ENCODE measurements at regions not wholly inside any gene's neighbourhood (a gene's known extent, or its start where the extent isn't known, plus 50 kb on each side); places are given as distances from the start of the nearest gene placed in this dataset.

DNA sequence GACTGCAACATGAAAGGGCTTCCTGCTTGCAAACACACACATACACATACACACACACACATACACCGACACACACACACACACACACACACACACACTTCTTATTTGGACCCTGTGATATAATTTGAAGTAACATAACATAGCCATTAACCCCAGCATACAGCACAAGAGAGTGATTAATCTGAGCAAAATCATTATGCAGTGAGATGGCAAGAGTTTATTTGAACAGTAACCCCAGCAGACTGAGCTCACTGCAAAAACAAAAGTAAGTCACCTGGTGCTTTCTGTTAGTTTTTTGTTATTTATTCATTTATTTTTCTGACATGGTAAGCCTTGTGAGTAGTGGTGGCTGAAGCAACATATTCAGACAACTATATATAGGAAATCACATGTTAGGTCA lies 93.7 kb downstream of the NOL4 start:
- TF ChIP-seq, protein P1, sequence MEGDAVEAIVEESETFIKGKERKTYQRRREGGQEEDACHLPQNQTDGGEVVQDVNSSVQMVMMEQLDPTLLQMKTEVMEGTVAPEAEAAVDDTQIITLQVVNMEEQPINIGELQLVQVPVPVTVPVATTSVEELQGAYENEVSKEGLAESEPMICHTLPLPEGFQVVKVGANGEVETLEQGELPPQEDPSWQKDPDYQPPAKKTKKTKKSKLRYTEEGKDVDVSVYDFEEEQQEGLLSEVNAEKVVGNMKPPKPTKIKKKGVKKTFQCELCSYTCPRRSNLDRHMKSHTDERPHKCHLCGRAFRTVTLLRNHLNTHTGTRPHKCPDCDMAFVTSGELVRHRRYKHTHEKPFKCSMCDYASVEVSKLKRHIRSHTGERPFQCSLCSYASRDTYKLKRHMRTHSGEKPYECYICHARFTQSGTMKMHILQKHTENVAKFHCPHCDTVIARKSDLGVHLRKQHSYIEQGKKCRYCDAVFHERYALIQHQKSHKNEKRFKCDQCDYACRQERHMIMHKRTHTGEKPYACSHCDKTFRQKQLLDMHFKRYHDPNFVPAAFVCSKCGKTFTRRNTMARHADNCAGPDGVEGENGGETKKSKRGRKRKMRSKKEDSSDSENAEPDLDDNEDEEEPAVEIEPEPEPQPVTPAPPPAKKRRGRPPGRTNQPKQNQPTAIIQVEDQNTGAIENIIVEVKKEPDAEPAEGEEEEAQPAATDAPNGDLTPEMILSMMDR (conservative IDR thresholded peaks at IDR 0.05 in 1 of 2, IDR thresholded peaks at IDR 0.05 in 1 of 2; ENCODE audit: extremely low read depth in 1 of 2, insufficient read depth in 1 of 2, low read depth in 1 of 2, low read length in 2 of 2): no peak
- TF ChIP-seq EZH2 (IDR thresholded peaks at IDR 0.05; ENCODE audit: borderline replicate concordance, low read length): no peak

All from mammary epithelial cell (primary cell).